Fibroblast of lung (primary cell): ENCODE measurements at regions not wholly inside any gene's neighbourhood (a gene's known extent, or its start where the extent isn't known, plus 50 kb on each side); places are given as distances from the start of the nearest gene placed in this dataset.

ENCODE experiments used
- DNase-seq, 2 donors: peaks; one replicate each; pipeline versions ENCODE4 v3.0.0 to v3.0.0-alpha.2; 2010; ENCODE audit warnings: low read depth in 2 of 2
- H2AFZ ChIP-seq: 2 replicates; pipeline ENCODE4 v1.5.1; 2012; ENCODE audit warnings: low read length, control low read depth, inconsistent platforms
- H3K27ac ChIP-seq: 2 replicates; pipeline ENCODE4 v1.5.1; 2011; ENCODE audit warnings: low read length, control low read depth; ENCODE audit not compliant: insufficient read depth
- H3K27me3 ChIP-seq: 2 replicates; pipeline ENCODE4 v1.5.1; 2011; ENCODE audit warnings: mild to moderate bottlenecking, low read length; ENCODE audit not compliant: control insufficient read depth, insufficient read depth
- H3K36me3 ChIP-seq: 2 replicates; pipeline ENCODE4 v1.5.1; 2011; ENCODE audit warnings: low read length; ENCODE audit not compliant: control insufficient read depth, insufficient read depth
- H3K4me1 ChIP-seq: 2 replicates; pipeline ENCODE4 v1.5.1; 2011; ENCODE audit warnings: low read length; ENCODE audit not compliant: control insufficient read depth, insufficient read depth; ENCODE audit errors: extremely low read depth
- H3K4me2 ChIP-seq: 2 replicates; pipeline ENCODE4 v1.5.1; 2011; ENCODE audit warnings: low read length, control low read depth; ENCODE audit not compliant: insufficient read depth; ENCODE audit errors: extremely low read depth
- H3K4me3 ChIP-seq, 4 experiments: fragments of 200-600 bp in 1 of 4; sonication (generic) in 1 of 4; replicated peaks in 1 of 4; 2 replicates each; pipeline ENCODE4 v1.5.1; 2011 to 2016; ENCODE audit warnings: low read length in 4 of 4, low read depth in 3 of 4, mild to moderate bottlenecking in 3 of 4, control low read depth in 2 of 4, inconsistent platforms in 1 of 4, mixed read lengths in 1 of 4; ENCODE audit not compliant: insufficient read depth in 1 of 4; ENCODE audit errors: control extremely low read depth in 1 of 4
- H3K79me2 ChIP-seq: 2 replicates; pipeline ENCODE4 v1.5.1; 2012; ENCODE audit warnings: mild to moderate bottlenecking, low read length, inconsistent platforms; ENCODE audit not compliant: control insufficient read depth, insufficient read depth
- H3K9ac ChIP-seq: 2 replicates; pipeline ENCODE4 v1.5.1; 2011; ENCODE audit warnings: mild to moderate bottlenecking, low read length, control low read depth; ENCODE audit not compliant: insufficient read depth
- H3K9me3 ChIP-seq: 2 replicates; pipeline ENCODE4 v1.5.1; 2012; ENCODE audit warnings: low read depth, low read length; ENCODE audit not compliant: control insufficient read depth, insufficient read depth
- H4K20me1 ChIP-seq: 2 replicates; pipeline ENCODE4 v1.5.1; 2011; ENCODE audit warnings: low read length; ENCODE audit not compliant: control insufficient read depth, insufficient read depth; ENCODE audit errors: extremely low read depth
- EZH2 ChIP-seq: IDR thresholded peaks from 2 replicates; pipeline ENCODE4 v1.5.1; 2012; ENCODE audit warnings: low read length, control low read depth, mild to moderate bottlenecking; ENCODE audit errors: missing control alignments
- TF ChIP-seq, protein P1 (sequence below), 2 donors: IDR thresholded peaks in 1 of 2; conservative IDR thresholded peaks in 1 of 2; 1 replicate in 1 of 2; 2 replicates in 1 of 2; pipeline ENCODE4 v1.5.1; 2011 to 2012; ENCODE audit warnings: low read length in 2 of 2, control low read depth in 1 of 2, inconsistent platforms in 1 of 2, low read depth in 1 of 2, mild to moderate bottlenecking in 1 of 2

DNA sequence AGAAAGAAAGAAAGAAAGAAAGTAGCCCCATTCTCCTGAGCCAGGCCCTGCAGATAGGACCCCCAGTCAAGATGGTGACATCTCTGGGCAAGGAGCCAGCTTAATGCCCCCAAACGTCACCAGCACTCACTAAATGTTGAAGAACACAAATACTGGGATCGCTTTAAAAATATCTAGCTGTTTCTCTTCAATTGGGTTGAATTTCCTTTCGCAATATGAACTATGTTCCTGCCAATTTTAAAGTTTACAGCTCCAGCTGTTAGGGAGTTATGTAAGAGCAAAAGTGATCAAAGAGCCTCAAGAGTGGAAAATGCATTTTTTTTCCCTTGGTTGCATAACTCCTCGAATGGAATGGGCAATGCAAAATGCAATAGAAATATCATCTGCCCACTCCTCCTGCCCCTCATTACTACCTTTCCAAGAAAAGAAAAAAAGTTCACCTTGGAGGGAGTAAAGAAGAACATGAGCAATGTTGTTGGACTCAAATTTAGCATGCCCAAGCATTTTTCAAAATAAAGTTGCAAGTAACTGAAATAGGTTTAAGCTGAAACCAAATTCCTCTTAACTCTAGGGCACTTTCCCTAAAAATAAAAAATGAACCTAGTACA, 244.2 kb upstream of the PIK3R1 start:
- H2AFZ ChIP-seq = no peak overlapping the region
- H3K27me3 ChIP-seq = no peaks in the 10 kb centered on the region
- H3K27ac ChIP-seq = no peak overlapping the region
- no peaks in the 10 kb centered on the region for H3K79me2 ChIP-seq
- no peak for TF ChIP-seq EZH2
- TF ChIP-seq, protein P1, sequence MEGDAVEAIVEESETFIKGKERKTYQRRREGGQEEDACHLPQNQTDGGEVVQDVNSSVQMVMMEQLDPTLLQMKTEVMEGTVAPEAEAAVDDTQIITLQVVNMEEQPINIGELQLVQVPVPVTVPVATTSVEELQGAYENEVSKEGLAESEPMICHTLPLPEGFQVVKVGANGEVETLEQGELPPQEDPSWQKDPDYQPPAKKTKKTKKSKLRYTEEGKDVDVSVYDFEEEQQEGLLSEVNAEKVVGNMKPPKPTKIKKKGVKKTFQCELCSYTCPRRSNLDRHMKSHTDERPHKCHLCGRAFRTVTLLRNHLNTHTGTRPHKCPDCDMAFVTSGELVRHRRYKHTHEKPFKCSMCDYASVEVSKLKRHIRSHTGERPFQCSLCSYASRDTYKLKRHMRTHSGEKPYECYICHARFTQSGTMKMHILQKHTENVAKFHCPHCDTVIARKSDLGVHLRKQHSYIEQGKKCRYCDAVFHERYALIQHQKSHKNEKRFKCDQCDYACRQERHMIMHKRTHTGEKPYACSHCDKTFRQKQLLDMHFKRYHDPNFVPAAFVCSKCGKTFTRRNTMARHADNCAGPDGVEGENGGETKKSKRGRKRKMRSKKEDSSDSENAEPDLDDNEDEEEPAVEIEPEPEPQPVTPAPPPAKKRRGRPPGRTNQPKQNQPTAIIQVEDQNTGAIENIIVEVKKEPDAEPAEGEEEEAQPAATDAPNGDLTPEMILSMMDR (conservative IDR thresholded peaks at IDR 0.05 in 1 of 2, IDR thresholded peaks at IDR 0.05 in 1 of 2; ENCODE audit: low read depth in 1 of 2, low read length in 2 of 2) = no peak
- H3K4me3 ChIP-seq = no peak overlapping the region
- H3K9me3 ChIP-seq = no peaks in the 10 kb centered on the region
- H3K9ac ChIP-seq = no peak overlapping the region
- no peak overlapping the region for H3K4me2 ChIP-seq
- no peaks in the 10 kb centered on the region for H4K20me1 ChIP-seq
- DNase-seq = peak; percentile 33 to 93
- H3K4me1 ChIP-seq = no peaks in the 10 kb centered on the region
- H3K36me3 ChIP-seq = no peaks in the 10 kb centered on the region

DNA sequence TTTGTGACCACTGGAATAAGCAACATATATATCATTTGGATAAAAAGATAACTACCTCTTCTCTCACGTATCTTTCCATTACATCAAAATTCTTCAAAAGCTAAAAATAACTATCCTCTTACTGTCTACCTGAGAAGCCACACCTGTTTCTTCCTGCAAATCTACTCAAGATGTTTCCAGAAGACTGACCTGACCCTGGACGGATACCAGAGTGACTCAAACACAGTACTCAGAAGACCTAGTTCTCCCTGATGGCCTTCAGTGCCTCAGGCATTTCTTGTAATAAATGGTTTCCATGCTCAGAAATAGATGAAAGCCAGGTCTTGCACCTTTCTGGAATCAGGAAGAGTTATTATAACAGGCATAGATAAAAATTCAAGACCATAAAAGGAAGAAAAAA, 245.9 kb upstream of the PIK3R1 start:
- Histone ChIP-seq H3K36me3 (no peaks in the 10 kb centered on the region), H3K9me3 (no peaks in the 10 kb centered on the region), H3K9ac (no peak overlapping the region), H4K20me1 (no peaks in the 10 kb centered on the region), H2AFZ (no peak overlapping the region), H3K27me3 (no peaks in the 10 kb centered on the region), H3K4me3 (no peak overlapping the region), H3K79me2 (no peaks in the 10 kb centered on the region), H3K27ac (no peak overlapping the region), H3K4me2 (no peak overlapping the region), H3K4me1 (no peaks in the 10 kb centered on the region)
- TF ChIP-seq, protein P1 (conservative IDR thresholded peaks at IDR 0.05 in 1 of 2, IDR thresholded peaks at IDR 0.05 in 1 of 2; ENCODE audit: low read depth in 1 of 2, low read length in 2 of 2) = no peak
- TF ChIP-seq EZH2 = no peak
- DNase-seq = no peak

DNA sequence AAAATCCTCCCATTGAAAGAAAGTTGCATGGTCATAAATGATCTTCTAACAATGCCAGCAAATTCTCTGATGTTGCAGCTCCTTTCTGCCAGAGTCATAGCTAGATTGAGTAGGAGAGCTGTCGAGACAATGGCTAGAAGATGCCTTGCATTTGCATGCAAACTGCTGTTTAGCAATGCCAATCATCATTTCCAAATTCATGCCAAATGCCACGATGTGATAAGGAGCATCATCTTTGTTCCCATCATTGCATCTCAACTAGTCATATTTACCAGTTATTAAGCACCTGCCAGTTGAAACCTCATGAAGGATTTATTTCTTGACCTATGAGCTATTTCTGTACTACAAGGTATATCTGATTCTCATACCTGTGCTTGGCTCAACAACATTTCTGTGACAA, 246.4 kb upstream of the PIK3R1 start:
- H4K20me1 ChIP-seq = no peaks in the 10 kb centered on the region
- H3K9ac ChIP-seq = no peak overlapping the region
- TF ChIP-seq, protein P1 (conservative IDR thresholded peaks at IDR 0.05 in 1 of 2, IDR thresholded peaks at IDR 0.05 in 1 of 2; ENCODE audit: low read depth in 1 of 2, low read length in 2 of 2) = no peak
- no peak for TF ChIP-seq EZH2
- no peak overlapping the region for H3K4me3 ChIP-seq
- DNase-seq = no peak
- H2AFZ ChIP-seq = no peak overlapping the region
- H3K79me2 ChIP-seq = no peaks in the 10 kb centered on the region
- no peaks in the 10 kb centered on the region for H3K27me3 ChIP-seq
- H3K4me1 ChIP-seq = no peaks in the 10 kb centered on the region
- H3K9me3 ChIP-seq = no peaks in the 10 kb centered on the region
- H3K27ac ChIP-seq = no peak overlapping the region
- no peaks in the 10 kb centered on the region for H3K36me3 ChIP-seq
- no peak overlapping the region for H3K4me2 ChIP-seq
